MM.1S (cell line): ENCODE measurements at regions not wholly inside any gene's neighbourhood (a gene's known extent, or its start where the extent isn't known, plus 50 kb on each side); places are given as distances from the start of the nearest gene placed in this dataset.

ENCODE experiments used
- CTCF ChIP-seq: fragments of 300-600 bp; sonication (generic); IDR thresholded peaks from 2 replicates; pipeline ENCODE4 v1.5.1; 2016; ENCODE audit warnings: antibody characterized with exemption, low read length, mixed read lengths
- EZH2 ChIP-seq: fragments of 300-600 bp; sonication (generic); optimal IDR thresholded peaks from 2 replicates; pipeline ENCODE3; 2017; ENCODE audit warnings: low read depth, mild to moderate bottlenecking, antibody characterized with exemption, low read length, mixed read lengths
- EZH2phosphoT487 ChIP-seq: fragments of 300-600 bp; sonication (generic); IDR thresholded peaks from 2 replicates; pipeline ENCODE4 v1.6.1; 2018; ENCODE audit warnings: antibody characterized with exemption, low read length

GRCh38 chr3:182261041-182261440 lies 532.3 kb upstream of the ATP11B start:
- TF ChIP-seq CTCF (no peak), EZH2 (no peak), EZH2phosphoT487 (no peak)
